Right hindlimb (tissue), 1 donor: ENCODE measurements at regions not wholly inside any gene's neighbourhood (a gene's known extent, or its start where the extent isn't known, plus 50 kb on each side); places are given as distances from the start of the nearest gene placed in this dataset.

ENCODE experiments used
- DNase-seq: peaks from one replicate; pipeline ENCODE4 v3.0.0-alpha.2; 2018

GRCh38 chr1:87937831-87938395, 609.2 kb downstream of the LMO4 start:
- no peak for DNase-seq

- no peak for DNase-seq
Measured at GRCh38 chr1:87938631-87939030, 610.0 kb downstream of the LMO4 start.

- DNase-seq, result no peak
Measured at GRCh38 chr1:87939444-87939843, 610.8 kb downstream of the LMO4 start.

- DNase-seq, result no peak
Measured at GRCh38 chr1:87940421-87940820, 611.7 kb downstream of the LMO4 start.

- DNase-seq, result no peak
Measured at GRCh38 chr1:87941337-87941946, 612.8 kb downstream of the LMO4 start.

- DNase-seq, result no peak
Measured at GRCh38 chr1:87942165-87942564, 613.5 kb downstream of the LMO4 start.

GRCh38 chr1:87949711-87950110, 621.0 kb downstream of the LMO4 start:
- no peak for DNase-seq

GRCh38 chr1:87950369-87950768, 621.7 kb downstream of the LMO4 start:
- DNase-seq, result no peak

- DNase-seq, result no peak
Measured at GRCh38 chr1:87951409-87951808, 622.7 kb downstream of the LMO4 start.

GRCh38 chr1:87951852-87952251, 623.2 kb downstream of the LMO4 start:
- DNase-seq, result no peak

- DNase-seq, result no peak
Measured at GRCh38 chr1:87953121-87953520, 624.4 kb downstream of the LMO4 start.

- peak; percentile 77 for DNase-seq
Measured at GRCh38 chr1:87953732-87954344, 625.2 kb downstream of the LMO4 start.

- DNase-seq, result no peak
Measured at GRCh38 chr1:87955038-87955437, 626.4 kb downstream of the LMO4 start.

GRCh38 chr1:87956072-87956471, 627.4 kb downstream of the LMO4 start:
- peak; percentile 62 for DNase-seq

GRCh38 chr1:87956750-87957149, 628.1 kb downstream of the LMO4 start:
- DNase-seq, result no peak

- DNase-seq, result no peak
Measured at GRCh38 chr1:87957331-87957730, 628.7 kb downstream of the LMO4 start.

- DNase-seq, result no peak
Measured at GRCh38 chr1:87958201-87958600, 629.5 kb downstream of the LMO4 start.

- no peak for DNase-seq
Measured at GRCh38 chr1:87958716-87959115, 630.0 kb downstream of the LMO4 start.

- DNase-seq, result no peak
Measured at GRCh38 chr1:87959236-87959635, 630.6 kb downstream of the LMO4 start.

- no peak for DNase-seq
Measured at GRCh38 chr1:87961992-87962391, 633.3 kb downstream of the LMO4 start.

GRCh38 chr1:87963556-87963955, 634.9 kb downstream of the LMO4 start:
- no peak for DNase-seq

GRCh38 chr1:87965193-87965592, 636.5 kb downstream of the LMO4 start:
- DNase-seq, result no peak

- peak; percentile 80 for DNase-seq
Measured at GRCh38 chr1:87968197-87968955, 639.7 kb downstream of the LMO4 start.

- no peak for DNase-seq
Measured at GRCh38 chr1:87969040-87969439, 640.4 kb downstream of the LMO4 start.
